ENCODE measurements at regions not wholly inside any gene's neighbourhood (a gene's known extent, or its start where the extent isn't known, plus 50 kb on each side); places are given as distances from the start of the nearest gene placed in this dataset.

DNA sequence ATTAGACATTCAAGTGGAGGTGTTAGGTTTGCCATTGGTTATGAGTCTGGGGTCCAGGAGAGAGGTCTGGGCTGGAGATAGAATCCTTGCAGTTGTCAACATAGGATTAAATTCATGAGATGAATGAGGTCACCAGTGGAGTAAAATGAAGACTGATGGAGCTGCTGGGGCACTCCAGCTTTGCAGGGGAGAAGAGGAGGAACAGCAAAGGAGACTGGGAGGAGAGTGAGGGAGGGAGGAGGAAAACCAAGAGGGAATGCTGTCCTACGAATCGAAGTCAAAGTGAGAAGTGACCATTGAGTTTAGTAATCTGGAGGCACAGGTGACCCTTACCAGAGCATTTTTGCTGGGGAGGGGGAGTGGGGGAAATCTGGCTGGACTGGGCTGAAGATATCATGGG lies 178.2 kb upstream of the NR3C1 start:
- no peak for DNase-seq

DNA sequence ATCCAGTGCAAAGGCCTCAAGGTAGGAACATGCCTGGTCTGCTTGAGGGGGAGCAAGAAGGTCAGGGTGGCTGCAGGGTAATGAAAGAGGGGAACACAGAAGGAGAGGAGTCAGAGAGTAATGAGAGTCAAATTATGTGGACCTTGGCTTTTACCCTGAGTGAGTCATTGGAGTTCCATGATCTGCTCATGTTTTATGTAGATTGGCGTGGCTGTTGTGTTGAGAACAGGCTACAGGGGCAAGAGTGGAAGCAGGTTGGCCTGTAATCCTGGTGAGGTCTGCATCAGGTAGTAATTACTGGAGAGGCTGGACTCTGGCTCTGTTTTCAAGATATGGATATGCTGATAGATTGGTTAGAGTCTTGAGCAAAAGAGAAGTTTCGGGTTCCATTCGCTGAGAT lies 177.7 kb upstream of the NR3C1 start:
- no peak for DNase-seq

DNA sequence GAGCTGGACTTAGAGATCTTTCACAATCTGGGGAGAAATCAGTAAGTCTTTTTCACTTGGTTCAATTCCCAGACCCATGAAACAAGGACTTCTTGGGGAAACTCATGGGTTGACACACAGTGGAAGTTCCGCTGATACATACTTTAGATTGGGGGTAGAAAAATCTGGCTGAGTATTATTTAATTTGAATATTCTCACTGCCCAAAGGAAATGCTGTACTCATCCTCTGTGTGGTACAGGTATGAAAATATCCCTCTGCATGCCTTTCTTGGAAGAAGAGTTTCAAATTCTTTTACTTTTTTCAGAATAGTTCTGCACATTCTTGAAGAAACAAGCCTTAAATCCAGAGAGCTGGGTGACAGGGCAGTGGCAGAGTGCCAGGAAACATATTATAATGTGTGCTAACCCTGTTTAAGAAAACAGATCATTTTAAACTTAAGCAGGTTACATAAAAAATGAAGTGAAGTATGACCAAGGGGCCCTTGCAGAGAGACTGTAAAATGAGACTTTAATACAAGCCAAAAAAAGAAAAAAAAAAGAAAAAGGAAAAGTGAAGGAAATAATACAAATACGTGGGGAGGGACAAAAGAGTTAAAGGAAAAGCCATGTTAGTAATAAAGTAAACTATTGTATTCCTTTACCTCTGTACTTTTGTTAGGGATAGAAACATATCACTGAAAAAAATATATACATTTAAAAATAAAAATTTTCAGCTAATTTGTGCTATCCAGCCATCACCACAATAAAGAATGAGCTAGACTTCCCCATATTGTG lies 173.4 kb upstream of the NR3C1 start:
- DNase-seq: peak; percentile 41

DNA sequence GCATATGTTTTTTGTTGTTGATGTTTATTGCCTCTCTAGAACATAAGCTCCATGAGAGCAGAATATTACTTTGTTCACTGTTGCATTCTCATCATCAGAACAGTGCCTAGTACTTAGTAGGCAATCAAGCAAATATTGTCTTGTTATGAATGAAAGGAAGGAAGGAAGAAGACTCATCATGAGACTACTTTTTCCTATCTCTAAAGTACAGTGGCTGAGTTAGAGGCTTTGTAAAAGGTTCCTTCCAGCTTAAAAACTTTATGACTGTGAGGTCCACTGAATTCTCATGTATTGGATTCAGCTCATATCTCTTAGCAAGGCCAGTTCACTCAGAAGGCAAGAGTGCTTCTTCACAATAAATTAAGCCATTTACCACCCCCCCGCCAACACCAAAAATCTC lies 171.8 kb upstream of the NR3C1 start:
- DNase-seq: no peak

DNA sequence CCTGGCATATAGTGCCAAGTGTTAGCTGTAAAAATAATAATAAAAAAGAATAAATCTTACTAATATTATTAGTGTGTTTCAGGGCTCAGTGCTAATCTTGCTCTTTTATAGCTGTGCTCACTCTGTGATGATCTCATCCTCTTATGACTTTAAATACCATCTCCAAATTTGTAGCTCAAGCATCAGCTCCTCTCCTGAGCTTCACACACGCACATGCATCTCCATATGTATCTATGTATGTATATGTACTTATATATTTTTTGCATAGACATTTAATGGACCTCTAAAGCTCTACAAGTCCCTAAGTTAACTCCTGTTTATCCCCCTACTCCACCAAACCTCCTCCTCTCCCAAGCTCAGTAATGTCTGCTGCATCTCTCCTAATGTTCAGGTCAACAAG lies 170.8 kb upstream of the NR3C1 start:
- no peak for DNase-seq

DNA sequence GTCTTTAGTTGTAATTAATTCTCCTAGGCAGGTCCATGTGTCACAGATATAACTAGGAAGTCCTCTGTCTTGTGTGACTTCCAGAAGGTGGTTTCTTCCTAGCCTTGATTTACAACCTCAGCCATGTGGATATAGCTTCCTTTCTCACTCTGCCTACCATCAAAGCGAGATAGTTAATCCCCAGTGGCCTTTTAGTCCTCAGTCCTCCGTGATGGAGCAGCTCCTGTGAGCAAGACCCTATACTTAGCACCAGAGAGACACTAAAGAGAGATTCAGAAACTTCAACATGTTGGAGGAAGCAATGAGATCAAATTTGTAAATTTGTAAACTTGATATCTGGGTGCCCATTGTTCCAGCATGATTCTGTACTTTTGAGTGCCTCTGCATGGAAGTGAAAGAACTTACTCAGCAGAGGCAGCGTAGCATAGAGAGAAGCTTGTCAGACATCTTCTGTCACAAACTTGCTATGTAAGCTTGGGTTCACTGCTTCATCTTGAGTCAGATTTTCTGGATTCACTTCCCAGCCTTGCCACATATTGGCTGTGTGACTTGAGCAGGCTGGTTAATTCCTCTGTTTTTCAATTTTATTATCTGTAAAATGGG lies 170.2 kb upstream of the NR3C1 start:
- no peak for DNase-seq

DNA sequence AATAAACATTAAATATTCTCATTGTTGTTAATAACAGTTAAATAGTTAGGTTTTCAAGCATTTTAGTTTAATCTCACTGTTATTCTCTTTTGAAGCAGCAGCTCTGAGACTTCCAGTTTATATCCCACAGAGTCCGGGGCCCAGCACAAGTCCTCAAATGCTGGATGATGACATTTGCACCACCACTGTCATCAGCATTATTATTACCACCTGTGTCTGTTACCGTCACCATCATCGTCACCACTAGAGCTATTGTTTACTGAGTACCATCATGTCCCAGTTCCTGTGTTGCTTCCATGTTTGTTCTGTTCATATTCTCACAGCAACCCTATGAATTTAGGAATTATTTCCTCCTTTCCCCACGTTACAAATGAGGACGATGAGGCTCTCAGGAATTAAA lies 169.2 kb upstream of the NR3C1 start:
- DNase-seq: no peak

DNA sequence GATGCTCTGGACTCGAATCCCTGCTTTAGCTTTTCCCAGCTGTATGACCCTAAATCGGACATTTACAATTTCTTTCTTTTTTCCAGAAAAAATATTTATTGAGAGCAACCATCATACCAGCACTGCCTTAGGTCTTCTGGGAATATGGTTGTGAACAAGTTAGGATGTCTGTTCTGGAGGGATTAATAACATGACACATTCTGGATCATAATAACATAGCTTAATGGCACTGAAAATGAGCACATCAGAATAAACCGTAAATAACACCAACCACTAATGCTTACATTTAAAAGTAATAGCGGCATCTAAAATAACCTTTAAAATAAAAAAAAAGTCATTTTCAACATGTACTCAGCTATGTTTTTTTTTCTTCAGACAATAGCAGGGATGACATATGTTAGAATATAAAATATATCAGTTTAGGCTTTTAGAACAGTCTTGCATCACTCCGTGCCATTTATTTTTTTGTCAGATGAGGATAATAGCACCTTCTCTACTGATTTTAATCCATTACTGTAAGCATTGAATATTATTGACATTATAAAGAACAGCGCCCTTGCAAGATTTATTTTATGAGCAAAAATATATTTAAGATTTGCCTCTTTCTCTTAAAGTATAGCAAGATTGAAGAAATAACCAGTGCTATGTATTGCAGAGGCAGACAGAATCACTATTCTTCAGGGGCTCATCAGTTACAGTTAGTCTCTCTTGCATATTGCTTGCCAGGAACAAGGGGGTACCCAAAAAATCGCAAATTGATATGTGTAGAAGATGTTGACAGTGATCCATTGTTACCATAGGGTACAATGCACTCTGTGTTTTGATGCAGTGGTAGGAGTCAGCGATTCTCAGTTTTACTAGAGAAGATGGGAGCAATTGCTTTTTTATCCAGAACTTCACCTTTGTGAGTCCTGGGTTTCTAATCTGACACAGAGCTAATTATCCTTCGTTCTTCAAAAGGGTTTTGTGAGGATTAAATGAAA lies 168.4 kb upstream of the NR3C1 start:
- no peak for DNase-seq

DNA sequence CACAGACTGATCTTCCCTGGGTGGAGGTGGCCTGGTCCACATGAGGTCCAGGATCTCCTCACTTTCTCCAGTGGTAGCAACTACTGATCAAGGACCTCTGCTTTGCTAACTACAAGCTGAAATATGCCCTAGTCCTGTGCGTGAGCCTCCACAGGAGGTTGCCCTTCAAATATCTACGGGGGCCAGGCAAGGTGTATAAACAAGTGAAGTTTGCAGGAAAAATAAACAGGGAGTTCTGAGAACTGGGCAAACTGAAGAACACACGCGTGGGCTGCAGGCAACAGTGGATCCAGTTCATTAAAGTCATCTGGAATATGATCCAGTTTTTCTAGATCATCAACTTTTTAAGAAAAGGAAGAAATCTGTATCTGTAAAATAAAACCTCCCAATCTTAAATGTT lies 167.5 kb upstream of the NR3C1 start:
- DNase-seq: no peak

DNA sequence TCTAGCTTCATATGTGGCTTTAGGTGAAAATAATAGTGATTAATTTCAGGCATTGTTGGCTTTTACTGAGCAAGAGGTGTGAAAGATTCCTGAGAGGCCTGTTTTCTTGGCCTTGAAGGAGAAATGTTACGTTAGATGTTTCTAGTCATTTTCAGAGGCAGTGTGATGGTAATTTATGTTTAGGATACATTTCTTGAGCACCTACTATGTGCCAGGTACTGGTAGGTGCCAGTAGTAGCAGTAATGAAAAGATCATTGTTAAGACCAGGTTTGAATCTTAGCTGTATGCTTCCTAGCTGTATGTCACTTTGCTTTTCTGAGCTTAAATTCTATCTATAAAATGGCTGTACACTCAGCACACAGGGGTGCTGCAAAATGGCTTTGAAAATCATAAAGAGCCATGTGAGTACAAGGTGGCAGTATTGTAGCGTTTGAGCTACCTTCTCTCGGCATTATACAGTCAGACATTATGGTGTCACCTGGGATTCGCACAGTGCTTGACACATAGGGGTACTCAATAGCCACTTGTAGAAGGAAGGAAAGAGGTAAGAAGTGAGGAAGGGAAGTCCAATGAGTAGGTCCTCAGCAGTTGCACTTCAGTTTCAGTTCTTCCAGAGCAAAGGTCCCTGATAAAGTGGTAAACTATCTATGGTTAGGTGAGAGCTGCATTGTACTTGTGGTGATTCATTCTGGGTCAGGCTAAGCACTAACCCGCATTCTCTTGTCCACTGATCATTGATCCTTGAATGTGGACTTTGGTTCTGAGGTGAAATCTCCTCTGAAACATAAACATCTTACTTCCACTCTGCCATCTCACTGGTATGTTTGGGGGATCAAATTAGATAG lies 166.5 kb upstream of the NR3C1 start:
- no peak for DNase-seq

DNA sequence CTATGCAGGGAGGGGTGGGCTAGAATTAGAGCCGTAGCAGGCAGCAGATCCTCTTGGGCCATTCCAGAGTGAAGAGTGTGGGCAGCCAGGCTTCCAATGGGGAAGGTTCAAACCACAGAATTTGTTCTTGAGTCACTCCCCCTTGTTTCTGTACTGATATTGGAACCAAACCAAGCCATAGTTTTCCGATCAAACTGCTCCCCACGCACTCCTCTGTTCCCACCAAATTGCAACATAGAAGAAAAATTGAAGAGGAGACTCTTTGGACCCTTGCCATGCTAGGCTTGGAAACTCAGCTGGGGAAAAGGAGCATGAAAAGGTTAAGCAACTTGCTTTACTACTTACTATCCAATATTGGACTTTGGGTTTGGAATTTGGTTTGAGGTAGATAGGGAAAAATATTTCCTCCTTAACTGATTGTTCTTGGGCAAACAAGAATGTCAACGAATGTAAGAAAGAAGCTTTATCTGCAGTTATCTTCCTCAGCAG lies 165.8 kb upstream of the NR3C1 start:
- DNase-seq: no peak

DNA sequence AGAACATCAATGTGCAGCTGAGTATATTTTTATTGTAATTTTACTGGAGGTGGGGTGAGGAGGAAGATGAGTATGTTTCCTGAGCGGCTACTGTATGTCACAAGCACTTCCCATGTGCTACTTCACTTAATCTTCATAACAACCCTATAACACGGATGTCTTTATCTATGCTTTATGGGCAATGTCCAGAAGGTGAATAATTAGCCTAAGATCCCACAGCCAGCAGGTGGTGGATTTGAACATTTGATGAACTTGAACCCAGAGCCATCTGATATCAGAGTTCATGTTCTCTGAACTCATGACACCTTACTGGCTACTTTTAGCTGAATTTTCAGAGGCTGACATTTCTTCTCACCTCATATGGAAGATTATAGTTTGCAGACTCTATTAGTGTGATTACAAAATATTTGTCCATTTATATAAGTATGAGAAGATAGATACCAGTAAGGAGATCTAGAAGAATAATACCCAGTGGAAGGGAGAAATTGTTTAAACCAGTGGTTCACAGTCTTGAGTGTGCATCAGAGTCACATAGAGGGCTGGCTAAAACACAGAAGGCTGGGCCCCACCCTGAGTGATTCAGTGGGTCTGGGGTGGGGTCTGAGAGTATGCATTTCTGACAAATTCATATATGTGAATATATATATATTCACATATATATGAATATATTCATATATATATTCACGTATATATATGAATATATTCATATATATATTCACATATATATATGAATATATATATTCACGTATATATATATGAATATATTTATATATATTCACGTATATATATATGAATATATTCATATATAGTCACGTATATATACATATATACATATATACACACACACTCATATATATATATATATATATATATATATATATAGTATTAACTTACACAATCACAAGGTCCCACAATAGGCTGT lies 164.4 kb upstream of the NR3C1 start:
- no peak for DNase-seq

DNA sequence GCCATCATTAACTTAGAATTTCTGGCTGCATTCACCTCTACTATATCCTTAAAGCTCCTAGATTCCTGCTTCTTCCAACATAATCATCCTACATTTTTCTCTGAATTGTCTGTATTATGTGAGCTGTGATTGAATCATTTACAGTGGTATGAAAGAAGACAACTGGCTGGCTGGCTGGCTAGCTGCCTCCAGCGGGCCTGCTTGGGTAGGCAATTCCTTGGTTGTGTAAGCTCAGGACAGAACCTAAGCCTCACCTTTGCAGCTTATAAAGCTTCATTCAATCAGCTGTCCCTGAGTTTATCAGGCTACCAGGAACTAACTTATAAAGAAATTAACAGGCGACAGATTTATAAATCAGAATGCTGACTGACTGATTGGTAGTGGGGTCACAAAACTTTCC lies 162.7 kb upstream of the NR3C1 start:
- DNase-seq: no peak

DNA sequence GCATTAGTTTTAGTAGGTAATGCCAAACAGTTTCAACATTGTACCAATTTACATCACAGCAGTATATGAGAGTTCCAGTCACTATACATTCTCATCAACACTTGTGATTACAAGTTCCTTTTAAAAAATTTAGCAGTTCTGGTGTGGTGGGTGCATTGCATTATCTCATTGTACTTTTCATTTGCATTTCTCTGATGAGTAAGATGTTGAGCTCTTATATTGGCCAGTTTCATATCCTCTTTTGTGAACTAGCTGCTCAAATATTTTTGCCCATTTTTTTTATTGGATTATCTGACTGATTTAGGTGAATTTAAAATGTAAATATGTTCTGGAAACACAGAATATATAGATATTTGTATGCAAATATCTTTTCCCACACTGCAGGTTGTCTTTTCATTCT lies 160.9 kb upstream of the NR3C1 start:
- DNase-seq: no peak

DNA sequence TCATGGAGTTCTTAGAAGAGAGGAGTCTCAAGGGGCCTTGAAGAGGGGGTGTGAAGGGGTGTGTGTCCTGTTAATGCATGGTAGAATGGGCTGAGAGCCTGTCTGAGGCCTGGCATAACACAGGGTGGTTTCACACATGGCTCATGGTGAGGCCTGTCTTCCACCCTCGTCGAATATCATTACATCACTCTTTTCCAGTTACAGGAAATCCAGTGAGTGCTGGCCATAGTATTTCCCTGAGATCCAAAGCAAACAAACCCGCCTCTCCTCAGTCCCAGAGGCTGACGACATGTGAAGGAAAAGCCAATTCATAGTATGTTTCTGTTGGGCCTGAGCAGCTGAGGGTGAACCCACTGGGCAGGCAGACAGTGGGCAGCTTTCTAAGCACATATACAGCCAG lies 159.4 kb upstream of the NR3C1 start:
- DNase-seq: no peak

DNA sequence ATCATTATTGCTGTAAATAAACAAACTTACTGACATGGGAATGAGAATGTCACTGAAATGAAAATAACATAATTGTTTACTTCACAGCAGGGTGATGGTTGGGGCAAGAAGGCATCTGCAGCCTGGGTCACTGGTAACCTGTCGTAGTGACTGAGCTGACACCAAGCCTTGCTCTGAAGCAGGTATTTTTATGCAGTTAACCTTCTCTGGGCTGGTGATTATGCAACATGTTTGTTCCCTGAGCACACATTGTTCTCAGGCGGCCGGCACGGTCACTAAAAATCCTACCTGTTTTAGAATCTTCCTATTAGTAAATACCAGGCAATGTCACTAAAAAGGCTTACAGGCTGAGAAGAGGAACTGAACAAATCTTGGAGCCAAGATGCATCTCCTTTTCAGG lies 157.7 kb upstream of the NR3C1 start:
- no peak for DNase-seq

DNA sequence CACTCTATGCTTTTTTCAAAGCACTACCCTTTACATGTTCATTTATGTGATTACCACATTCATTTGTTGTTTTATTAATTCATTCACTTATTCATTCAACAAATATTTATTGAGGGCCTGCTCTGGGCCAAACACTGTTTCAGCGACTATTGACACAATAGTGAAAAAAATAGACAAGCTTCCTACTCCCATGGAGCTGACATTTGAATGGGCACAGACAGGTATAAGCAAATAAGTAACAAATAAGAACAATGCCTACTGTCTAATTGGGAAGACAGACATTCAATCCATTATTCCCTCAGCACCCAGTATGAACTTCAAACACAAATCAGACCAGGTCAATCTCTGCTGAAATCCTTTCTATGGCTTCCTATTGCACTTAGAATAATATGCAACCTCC lies 156.9 kb upstream of the NR3C1 start:
- no peak for DNase-seq

DNA sequence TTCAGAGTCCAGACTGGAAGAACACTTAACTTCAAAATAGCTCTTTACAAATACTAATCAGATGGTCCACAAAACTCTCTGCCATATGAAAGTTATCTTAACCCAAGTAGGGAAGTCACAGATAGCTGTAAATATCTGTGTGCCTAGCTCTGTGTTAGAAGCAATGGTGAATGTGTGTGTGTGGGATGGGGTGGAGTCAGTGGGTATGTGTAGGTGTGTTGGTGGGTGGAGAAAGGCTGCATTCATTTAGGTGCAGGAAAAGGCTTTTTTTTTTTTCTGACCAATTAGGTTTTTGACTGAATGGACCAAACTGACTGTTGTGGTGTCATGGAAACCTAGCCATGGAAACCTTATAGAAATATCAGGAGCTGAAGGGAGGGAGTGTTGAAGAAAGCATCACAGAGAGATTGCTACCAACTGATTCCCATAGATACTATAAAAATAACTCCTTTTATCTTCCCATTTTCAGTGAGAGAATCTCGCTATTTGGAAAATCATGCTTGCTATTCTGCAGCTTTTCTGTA lies 156.2 kb upstream of the NR3C1 start:
- DNase-seq: no peak

DNA sequence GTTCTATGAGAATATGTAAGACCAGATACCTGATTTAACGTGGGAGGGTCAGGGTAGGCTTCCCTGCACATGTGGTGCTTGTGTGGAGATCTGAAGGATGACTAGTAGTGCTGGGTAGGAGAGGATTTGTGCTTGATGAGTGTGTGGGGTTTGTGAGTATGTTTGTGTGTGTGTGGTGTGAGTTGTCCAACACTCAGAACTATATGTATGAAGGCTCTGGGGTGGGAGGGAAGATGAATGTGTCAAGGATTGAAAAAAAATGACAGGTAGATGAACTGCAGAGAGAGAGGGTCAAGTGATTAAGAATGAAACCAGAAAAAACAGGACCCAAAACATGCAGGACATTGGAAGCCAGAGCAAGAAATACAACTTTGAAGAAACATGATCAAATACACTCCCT lies 154.6 kb upstream of the NR3C1 start:
- DNase-seq: no peak

DNA sequence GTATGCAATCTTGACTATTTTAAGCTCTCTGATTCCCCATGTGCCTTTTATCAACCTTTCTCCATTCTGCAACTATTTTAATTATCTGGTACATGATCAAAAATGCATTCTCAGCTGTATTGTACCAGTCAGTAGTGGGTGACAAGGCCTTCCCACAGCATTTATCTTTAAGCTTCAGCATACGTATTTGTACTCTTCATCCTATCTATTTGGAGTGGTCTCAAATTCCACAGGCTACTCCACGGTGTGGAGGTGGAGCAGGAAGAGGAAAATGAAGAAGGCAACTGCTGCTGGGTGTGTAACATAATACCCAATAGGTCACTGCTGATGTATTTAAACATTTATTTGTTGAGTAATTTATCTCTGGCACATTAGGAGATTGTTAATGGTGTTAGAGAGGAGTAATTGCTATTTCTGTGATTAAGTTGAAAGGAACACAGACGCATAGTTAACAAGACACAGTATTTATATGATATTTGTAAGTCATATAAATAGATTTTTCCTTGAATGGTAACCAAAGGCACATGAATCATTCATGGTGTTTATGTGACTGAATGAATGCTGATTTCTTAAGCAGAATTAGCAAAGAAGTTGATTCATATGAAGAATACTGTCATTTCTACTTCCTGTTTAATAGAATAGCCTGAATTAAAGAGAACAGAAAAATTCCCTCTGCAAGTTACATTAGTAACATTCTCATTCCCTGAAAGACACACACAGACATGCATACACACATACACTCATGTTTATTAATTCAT lies 153.8 kb upstream of the NR3C1 start:
- no peak for DNase-seq
